Epithelial cell of esophagus (primary cell): ENCODE measurements at regions not wholly inside any gene's neighbourhood (a gene's known extent, or its start where the extent isn't known, plus 50 kb on each side); places are given as distances from the start of the nearest gene placed in this dataset.

Source experiments
- DNase-seq: peaks from one replicate; pipeline ENCODE4 v3.0.0; 2010; ENCODE audit warnings: low read depth
- H3K4me3 ChIP-seq: 2 replicates; pipeline ENCODE4 v1.5.1; 2011; ENCODE audit warnings: mild to moderate bottlenecking, low read length, control low read depth
- TF ChIP-seq, protein P1 (sequence below): IDR thresholded peaks from 2 replicates; pipeline ENCODE4 v1.5.1; 2011; ENCODE audit warnings: low read depth, mild to moderate bottlenecking, low read length, control low read depth, inconsistent platforms; ENCODE audit not compliant: insufficient read depth; ENCODE audit errors: missing control alignments

DNA sequence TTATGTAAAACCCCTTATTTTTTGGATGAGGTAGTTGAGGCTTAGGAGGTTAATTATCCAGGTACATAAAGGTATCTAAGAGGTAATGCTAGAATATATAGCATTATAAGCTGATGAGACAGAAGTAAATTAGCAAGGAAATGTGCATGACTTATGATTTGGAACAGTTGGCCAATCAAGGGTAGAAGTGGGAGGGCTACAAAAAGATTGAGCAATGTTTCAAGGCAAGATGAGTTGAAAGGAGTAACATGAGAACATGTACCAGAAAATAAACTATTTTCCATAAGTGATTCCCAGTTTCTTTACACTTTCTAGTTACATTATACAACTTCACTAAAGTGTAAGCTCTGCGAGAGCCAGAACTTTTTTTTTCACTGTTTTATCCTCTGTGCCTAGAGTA is 290.9 kb downstream of the LRIG3 start:
- TF ChIP-seq, protein P1, sequence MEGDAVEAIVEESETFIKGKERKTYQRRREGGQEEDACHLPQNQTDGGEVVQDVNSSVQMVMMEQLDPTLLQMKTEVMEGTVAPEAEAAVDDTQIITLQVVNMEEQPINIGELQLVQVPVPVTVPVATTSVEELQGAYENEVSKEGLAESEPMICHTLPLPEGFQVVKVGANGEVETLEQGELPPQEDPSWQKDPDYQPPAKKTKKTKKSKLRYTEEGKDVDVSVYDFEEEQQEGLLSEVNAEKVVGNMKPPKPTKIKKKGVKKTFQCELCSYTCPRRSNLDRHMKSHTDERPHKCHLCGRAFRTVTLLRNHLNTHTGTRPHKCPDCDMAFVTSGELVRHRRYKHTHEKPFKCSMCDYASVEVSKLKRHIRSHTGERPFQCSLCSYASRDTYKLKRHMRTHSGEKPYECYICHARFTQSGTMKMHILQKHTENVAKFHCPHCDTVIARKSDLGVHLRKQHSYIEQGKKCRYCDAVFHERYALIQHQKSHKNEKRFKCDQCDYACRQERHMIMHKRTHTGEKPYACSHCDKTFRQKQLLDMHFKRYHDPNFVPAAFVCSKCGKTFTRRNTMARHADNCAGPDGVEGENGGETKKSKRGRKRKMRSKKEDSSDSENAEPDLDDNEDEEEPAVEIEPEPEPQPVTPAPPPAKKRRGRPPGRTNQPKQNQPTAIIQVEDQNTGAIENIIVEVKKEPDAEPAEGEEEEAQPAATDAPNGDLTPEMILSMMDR: no peak
- no peak overlapping the region for H3K4me3 ChIP-seq
- peak; percentile 18 for DNase-seq

DNA sequence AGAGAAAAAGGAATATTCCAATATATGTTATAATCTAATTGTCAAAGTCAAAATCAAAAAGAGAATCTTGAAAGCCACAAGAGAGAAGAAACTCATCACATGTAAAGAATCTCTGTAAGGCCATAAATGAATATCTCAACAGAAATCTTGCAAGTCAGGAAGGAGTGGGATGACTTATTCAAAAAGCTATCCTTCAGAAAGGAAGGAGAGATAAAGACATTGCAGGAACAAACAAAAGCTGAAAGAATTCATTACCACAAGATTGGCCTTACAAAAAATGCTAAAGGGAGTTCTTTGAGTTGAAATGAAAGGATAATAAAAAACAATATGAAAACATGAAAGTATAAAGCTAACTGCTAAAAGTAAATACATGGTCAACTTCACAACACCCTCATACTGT is 286.8 kb downstream of the LRIG3 start:
- no peak overlapping the region for H3K4me3 ChIP-seq
- TF ChIP-seq, protein P1: no peak
- no peak for DNase-seq

DNA sequence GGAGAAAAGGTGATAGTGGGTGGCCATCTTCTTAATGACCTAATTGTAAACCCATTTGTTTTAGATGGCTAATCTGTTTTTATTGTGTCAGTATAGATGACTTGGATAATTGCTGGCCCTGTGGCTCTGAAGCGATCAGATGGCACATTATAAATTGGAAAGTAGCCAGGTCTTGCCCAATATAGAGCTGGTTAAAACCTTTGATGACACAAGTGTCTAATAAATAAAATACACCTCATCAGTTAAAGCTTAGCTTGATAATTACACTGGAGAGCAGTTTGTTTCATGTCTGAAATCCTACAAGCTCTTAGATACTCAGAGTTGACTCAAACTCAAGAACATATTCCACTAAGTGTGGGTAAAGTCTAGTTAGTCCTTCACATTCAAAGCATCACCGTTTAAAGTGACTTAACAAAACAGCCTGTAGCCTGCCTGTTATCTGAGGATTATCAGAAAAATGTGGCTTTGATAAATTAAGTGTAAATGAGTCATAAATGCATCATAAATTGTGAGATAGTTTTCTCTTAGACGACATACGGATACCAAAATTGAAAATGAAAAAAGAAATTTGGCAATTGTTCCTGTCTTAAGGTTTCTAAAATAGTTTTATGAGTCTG is 280.9 kb downstream of the LRIG3 start:
- DNase-seq: peak; percentile 26
- no peak overlapping the region for H3K4me3 ChIP-seq
- TF ChIP-seq, protein P1: no peak

DNA sequence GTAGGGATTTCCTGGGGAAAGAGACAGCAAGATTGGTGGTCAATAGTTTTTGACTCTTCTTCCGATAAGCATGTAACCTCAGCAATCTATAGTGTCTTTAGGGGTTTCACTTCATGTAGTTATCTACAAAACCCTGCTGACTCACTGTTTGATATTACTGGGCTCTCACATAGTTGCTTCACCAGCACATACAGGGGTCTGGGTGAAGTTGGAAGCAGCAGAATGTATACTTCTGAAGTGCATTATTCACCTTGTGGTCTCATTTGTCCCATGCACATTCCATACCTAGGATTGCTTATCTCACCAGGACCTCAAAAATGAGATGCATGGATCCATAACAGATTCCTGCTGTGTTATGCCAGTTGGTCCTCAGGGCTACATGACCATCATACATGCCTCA is 280.0 kb downstream of the LRIG3 start:
- DNase-seq: no peak
- TF ChIP-seq, protein P1: no peak
- no peak overlapping the region for H3K4me3 ChIP-seq

DNA sequence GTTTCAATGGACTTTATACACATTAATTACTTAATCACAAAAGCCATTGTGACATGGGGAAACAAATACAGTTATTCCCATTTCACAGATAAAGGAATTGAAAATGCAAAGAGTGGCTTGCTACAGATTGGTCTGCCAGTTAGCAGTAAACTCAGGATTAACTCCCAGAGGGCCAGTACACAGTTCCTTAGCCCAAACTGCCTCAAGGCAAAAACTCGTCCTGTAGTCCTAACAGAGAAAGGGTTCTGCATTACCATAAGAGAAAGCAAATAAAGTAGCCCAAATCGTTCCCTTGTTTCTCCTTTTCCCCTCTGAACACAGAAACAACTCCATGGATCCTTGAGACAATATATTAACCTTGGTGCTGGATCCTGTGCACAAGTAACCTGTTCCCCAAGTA is 274.4 kb downstream of the LRIG3 start:
- no peak for DNase-seq
- TF ChIP-seq, protein P1: no peak
- H3K4me3 ChIP-seq: no peak overlapping the region

DNA sequence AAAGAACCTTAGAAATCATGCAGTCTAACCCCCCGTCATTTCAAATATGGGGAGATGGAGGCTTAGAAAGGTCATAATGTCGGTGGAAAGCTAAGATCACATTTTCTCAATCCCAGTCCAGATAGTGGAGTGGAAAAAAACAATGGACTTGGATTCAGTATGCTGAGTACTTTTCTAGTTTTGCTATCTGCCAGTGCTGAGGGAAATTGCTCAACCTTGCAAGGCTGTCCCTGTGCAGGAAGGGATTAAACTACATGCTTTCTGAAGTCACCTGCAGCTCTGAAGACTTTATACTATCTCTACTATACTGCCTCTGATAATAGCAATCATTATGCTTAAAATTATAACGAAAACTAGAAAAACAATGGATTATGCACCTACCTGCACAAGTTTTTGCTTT is 272.8 kb downstream of the LRIG3 start:
- peak; percentile 4 for DNase-seq
- TF ChIP-seq, protein P1: no peak
- no peak overlapping the region for H3K4me3 ChIP-seq

DNA sequence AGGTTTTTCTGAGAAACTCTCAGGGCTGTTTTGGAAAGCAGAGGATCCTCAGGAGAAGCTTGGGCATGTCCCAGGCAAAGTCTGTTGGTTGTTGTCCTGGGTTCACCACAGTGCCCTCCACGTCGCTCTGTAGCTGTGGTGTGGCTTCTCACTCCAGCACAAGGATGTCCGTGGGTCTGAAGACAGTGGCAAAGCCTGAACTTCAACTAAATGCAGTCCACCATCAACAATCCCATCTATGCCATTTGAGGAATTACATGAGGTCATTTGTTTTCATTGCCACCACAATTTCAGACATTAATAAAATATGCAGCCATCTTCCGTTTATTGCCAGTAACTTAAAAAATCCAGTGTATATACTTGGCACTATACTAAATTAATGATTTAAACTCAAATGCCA is 272.1 kb downstream of the LRIG3 start:
- no peak for DNase-seq

More for the DNA sequence above, 272.1 kb downstream of the LRIG3 start:
- TF ChIP-seq, protein P1: no peak
- no peak overlapping the region for H3K4me3 ChIP-seq
